ENCODE measurements at regions not wholly inside any gene's neighbourhood (a gene's known extent, or its start where the extent isn't known, plus 50 kb on each side); places are given as distances from the start of the nearest gene placed in this dataset.

GRCh38 chr4:96603641-96604040 is 763.7 kb downstream of the PDHA2 start:
- TF ChIP-seq ZFX (IDR thresholded peaks at IDR 0.05; ENCODE audit: borderline replicate concordance) (no peak), CTCF (IDR thresholded peaks at IDR 0.05) (no peak)

GRCh38 chr4:96606451-96606850 is 766.6 kb downstream of the PDHA2 start:
- H3K27ac ChIP-seq: no peak overlapping the region
- no peak for TF ChIP-seq CTCF (IDR thresholded peaks at IDR 0.05)
- no peak for TF ChIP-seq ZFX (IDR thresholded peaks at IDR 0.05; ENCODE audit: borderline replicate concordance)

More at GRCh38 chr4:96603641-96604040, 763.7 kb downstream of the PDHA2 start:
- no peak overlapping the region for H3K27ac ChIP-seq

GRCh38 chr4:96626023-96626422 is 786.1 kb downstream of the PDHA2 start:
- TF ChIP-seq CTCF (IDR thresholded peaks at IDR 0.05) (no peak), ZFX (IDR thresholded peaks at IDR 0.05; ENCODE audit: borderline replicate concordance) (no peak)
- no peak overlapping the region for H3K27ac ChIP-seq

GRCh38 chr4:96630839-96631238 is 790.9 kb downstream of the PDHA2 start:
- H3K27ac ChIP-seq: no peak overlapping the region
- TF ChIP-seq CTCF (IDR thresholded peaks at IDR 0.05) (no peak), ZFX (IDR thresholded peaks at IDR 0.05; ENCODE audit: borderline replicate concordance) (no peak)

- no peak for TF ChIP-seq ZFX (IDR thresholded peaks at IDR 0.05; ENCODE audit: borderline replicate concordance)
- TF ChIP-seq CTCF (IDR thresholded peaks at IDR 0.05): no peak
- no peak overlapping the region for H3K27ac ChIP-seq
Measured at GRCh38 chr4:96637971-96638412, 798.1 kb downstream of the PDHA2 start.

- TF ChIP-seq CTCF (IDR thresholded peaks at IDR 0.05) (no peak), ZFX (IDR thresholded peaks at IDR 0.05; ENCODE audit: borderline replicate concordance) (no peak)
- H3K27ac ChIP-seq: no peak overlapping the region
Measured at GRCh38 chr4:96639932-96640331, 800.0 kb downstream of the PDHA2 start.

- no peak overlapping the region for H3K27ac ChIP-seq
- no peak for TF ChIP-seq CTCF (IDR thresholded peaks at IDR 0.05)
- no peak for TF ChIP-seq ZFX (IDR thresholded peaks at IDR 0.05; ENCODE audit: borderline replicate concordance)
Measured at GRCh38 chr4:96642490-96642889, 802.6 kb downstream of the PDHA2 start.

Data from 22Rv1 (cell line).